ENCODE measurements at regions not wholly inside any gene's neighbourhood (a gene's known extent, or its start where the extent isn't known, plus 50 kb on each side); places are given as distances from the start of the nearest gene placed in this dataset.

DNA sequence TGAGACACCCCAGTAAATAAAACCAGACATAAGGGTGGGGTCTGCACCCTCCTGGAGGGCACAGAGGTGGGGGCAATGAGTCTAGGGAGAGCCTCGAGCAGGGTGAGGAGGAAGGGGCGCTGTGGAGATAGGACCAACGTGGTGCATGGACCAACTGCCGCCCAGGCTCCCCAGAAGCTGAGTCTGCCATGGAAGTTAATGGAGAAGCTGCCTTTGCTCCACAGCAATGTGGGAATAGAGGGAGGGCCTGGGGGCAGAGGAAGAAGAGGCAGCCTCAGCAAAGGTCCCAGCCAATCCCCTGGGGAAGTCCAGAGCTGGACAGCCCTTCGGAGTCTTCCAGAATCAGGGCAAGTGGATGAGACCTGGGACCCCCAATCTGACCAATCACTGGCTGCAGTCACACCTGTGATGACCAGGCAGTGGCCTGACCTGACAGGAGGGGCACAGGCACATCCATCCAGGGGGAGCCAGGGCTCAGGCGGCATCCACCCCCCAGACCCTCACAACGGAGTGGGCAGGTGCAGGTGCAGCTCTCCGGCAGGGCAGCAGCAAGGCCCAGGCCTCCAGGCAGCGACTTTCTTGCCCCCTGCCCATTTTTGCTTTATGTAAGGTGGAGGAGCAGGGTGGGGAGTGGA lies 242.2 kb upstream of the PPP2R2D start:
- DNase-seq (ENCODE audit: low read depth in 4 of 4, low spot score in 3 of 4), result no peak

DNA sequence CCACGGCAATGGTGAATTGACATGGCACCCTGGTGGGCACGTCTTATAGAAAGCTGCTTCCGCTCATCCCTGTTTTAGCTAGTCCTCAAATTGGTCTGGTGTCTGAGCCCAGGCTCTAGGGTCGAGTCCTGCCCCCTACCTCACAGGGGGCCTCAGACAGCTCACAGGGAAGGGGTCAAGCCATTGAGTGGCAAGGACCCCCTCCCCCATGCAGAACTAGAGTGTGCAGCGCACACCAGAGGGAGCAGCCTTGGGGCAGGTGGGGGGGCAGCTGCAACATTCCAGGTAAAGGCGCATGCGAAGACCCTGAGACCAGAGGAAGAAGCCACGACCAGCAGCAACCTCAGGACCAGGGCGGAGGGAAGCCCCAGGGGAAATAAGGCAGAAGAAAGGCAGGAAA lies 240.4 kb upstream of the PPP2R2D start:
- no peak for DNase-seq (ENCODE audit: low read depth in 4 of 4, low spot score in 3 of 4)

DNA sequence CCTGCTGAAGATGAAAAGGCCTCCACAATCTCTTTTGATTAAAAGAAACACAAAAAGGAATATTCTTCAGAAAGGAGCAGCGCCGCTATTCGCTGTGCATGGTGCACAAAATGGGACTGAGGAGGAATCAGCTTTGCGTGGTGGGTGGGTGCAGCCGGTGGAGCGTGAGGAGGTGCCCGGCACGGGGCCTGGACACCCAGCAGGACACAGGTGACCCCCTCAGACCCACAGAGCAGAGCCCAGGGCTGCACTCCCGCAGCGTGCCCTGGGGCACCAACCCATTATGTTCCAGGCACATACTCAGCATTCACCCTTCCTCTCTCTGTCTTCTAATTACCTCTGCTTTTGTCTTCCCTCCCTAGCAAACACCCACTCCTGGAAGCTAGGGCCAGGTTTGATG lies 238.0 kb upstream of the PPP2R2D start:
- DNase-seq (ENCODE audit: low read depth in 4 of 4, low spot score in 3 of 4), result no peak

DNA sequence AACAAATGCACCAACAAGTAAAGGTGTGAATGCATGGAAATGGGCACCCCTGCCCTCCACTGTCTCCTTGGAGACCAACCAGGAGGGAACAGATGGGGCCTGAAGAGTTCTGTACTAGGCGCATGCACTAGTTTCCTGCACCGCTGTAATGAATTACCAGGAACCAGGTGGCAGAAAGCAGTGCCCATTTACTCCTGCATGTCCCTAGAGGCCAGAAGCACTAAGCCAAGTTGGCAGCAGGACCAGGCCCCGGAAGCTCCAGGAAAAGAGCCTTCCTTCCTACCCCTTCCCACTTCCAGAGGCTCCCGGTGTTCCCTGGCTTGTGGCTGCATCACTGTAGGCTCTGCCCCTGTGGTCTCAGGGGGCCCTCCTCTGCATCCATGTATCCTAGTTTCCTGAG lies 237.5 kb upstream of the PPP2R2D start:
- no peak for DNase-seq (ENCODE audit: low read depth in 4 of 4, low spot score in 3 of 4)

DNA sequence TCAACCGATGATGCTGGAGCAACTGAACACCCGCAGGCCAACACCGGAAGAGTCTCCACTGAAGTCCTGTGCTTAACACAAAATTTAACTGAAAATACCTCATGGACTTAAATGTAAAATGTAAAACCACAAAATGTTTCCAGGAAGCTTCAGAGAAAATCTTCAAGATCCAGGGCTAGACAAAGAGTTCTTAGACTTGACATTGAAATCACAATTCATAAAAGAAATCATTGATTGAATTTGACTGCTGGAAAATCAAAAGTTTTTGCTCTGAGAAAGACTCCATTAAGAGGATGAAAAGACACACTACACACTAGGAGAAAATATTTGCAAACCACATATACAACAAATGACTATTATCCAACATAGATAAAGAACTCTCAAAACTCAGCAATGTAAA lies 234.7 kb upstream of the PPP2R2D start:
- no peak for DNase-seq (ENCODE audit: low read depth in 4 of 4, low spot score in 3 of 4)

DNA sequence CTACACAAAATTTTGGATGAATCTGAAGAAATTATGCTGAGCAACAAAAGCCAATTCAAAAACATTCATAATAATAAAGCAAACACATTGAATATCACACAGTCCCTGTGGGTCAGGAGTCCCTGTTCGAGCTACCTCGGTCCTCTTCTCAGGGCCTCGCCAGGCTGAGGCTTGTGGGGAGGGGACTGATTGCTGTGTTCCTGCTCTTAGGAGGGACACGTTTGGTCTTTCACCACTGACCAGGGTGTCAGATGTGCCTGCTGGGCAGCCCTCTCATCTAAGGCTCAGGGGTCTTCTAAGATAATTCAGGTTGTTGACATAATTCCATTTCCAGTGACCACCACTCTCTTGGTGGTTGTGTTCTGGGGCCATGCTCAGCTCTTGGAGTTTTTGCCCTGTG lies 233.8 kb upstream of the PPP2R2D start:
- DNase-seq (ENCODE audit: low read depth in 4 of 4, low spot score in 3 of 4), result no peak

DNA sequence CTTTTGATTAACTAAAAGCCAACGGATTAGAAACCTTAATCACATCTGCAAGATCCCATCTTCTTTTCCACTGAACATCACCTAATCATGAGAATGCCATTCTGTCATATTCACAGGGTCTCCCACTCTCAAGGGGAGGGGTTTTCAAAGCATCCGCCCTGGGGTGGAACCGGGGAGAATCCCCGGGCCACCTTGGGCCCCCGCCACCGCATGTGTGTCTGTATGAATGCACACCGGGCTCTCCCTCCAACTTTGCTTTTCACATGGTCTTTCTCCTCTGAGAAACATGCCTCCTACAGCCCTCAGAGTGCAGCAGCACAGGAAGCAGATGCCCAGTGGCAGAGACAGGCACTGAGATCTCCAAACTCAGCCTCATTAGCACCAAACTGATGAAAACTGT lies 233.2 kb upstream of the PPP2R2D start:
- no peak for DNase-seq (ENCODE audit: low read depth in 4 of 4, low spot score in 3 of 4)

DNA sequence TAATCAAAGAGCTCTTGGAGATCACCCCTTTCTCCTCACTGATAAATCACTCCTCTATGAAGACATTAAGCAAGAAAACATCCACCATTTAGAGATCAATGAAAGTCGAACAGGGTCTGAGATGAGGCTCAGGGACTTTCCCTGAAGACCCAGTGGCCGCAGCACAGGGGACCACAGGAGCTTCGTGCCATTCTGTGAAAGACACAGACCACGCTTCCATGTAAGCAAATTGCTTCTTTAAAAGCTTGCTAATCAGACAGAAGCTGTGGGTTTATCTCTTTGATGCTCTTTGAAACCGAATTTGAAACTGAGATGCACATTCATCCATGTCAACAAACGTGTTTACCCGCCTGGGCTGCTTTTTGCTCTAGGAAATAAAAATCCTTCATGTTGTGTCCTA lies 231.9 kb upstream of the PPP2R2D start:
- no peak for DNase-seq (ENCODE audit: low read depth in 4 of 4, low spot score in 3 of 4)

DNA sequence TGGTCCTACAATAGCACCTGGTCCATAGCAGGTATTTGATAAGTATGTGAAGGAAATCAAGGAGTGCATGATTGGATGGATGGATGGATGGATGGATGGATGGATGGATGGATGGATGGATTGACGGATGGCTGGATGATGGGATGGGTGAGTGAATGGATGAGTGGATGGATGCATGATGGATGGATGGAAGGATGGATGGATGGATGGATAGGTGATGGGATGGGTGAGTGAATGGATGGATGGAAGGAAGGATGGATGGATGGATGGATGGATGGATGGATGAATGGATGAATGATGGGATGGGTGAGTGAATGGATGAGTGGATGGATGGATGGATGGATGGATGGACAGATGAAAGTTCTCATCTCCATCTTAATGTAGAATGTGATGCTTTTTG lies 231.0 kb upstream of the PPP2R2D start:
- no peak for DNase-seq (ENCODE audit: low read depth in 4 of 4, low spot score in 3 of 4)

DNA sequence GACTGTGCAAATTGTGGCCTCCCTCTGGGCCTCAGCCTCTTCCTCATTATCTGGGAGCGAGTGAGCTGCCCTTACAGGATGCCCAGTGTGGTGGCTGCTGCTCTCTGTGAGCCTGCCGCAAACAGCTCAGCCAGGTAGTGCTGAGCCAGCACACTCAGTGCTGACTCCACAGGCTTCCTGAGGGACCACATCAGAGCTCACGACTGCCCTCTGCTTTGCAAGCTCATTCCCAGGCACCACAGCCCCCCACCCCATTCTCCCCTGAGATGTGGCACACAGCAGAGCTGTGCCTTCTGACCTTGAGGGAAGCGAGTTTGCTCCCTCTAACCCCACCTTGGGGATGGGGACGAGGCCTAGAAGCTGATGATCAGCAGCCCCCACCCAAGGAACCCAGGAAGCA lies 230.5 kb upstream of the PPP2R2D start:
- DNase-seq (ENCODE audit: low read depth in 4 of 4, low spot score in 3 of 4), result no peak

DNA sequence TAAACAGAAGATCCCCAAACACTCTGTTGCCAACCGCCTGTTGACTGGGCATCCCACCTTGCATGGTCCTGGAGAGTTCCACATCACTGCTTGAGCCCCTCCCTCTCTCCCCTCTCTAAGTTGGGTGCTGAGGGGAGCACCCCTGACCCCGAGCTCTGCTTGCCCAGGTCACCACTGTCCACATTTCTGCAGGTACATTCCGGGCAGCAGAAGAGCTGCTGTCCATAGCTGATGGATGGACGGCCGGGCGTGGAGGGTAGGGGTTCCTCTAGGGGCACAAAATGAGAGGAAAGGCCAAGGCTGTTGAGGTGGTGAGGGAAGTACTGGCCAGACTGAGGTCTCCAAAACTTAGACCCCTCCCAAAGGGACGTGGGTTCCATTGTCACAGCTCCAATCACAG lies 227.4 kb upstream of the PPP2R2D start:
- no peak for DNase-seq (ENCODE audit: low read depth in 4 of 4, low spot score in 3 of 4)

DNA sequence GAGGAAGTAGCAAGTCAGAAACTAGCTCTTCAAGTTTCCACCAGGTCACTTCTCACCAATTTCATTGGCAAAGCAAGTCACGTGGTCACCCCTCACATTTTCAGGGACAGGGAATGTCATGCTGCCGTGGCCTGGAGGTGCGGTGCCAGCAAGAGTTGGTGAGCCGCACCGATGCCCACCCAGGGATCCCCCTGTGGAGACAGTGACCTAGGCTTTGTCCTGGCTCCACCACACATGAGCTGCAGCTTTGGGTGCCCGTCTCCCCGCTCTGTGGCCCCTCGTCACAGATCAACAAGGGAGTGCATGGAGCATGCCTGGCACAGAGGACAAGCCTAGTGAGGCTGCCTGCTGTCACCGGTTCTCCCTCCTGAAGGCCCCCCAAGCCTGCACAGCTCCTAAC lies 226.7 kb upstream of the PPP2R2D start:
- no peak for DNase-seq (ENCODE audit: low read depth in 4 of 4, low spot score in 3 of 4)

DNA sequence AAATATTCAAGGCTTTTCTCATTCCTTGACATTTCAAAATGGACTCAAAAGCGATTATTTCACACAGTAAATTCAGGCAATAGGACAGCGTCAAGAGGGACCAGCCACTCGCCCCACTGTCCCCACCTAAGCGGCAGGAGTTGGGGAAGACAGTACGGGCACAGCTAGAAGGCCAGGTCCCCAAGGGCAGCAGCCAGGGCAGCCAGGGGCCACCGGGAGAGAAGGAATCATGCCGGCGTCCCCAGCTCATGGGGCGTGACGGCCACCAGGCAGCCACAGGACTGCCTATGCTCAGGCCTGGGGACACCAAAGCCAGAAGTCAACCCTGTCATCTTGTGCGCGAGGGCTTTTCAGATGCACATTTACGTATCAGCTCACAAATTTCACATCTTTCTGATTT lies 225.7 kb upstream of the PPP2R2D start:
- no peak for DNase-seq (ENCODE audit: low read depth in 4 of 4, low spot score in 3 of 4)

DNA sequence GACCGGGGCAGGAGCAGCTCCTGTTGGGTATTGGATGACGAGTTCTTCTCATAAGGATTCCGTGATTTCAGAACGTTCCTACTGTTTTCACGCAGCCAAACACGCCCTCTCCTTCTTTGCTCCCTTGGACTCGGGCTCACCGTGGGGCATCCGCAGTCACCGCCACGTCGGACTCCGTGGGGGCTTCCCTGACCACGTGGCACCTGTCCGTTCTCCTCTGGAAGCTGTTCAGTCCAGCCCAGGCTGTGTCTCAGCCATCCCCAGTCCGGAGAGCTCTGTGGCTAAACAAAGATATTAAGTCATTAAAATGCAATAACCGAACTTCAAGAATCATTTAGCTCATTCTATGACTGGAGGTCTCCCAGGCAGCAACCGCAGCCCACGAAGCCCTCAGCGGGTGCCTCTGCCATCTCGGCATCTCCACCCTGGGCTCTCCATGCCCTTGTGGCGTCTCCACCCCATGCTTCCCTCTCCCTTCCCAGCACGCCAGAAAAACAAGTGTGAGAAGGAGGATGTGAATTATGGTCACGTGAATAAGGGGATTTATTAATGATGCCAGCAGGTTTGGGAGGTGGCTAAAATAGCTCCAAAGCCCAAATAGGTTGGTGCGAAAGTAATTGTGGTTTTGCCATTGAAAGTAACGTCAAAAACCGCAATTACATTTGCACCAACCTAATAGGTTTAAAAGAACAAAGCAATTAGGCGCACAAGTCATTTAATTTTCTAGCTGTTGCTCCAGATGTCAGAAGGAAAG lies 224.6 kb upstream of the PPP2R2D start:
- DNase-seq (ENCODE audit: low read depth in 4 of 4, low spot score in 3 of 4), result no peak

DNA sequence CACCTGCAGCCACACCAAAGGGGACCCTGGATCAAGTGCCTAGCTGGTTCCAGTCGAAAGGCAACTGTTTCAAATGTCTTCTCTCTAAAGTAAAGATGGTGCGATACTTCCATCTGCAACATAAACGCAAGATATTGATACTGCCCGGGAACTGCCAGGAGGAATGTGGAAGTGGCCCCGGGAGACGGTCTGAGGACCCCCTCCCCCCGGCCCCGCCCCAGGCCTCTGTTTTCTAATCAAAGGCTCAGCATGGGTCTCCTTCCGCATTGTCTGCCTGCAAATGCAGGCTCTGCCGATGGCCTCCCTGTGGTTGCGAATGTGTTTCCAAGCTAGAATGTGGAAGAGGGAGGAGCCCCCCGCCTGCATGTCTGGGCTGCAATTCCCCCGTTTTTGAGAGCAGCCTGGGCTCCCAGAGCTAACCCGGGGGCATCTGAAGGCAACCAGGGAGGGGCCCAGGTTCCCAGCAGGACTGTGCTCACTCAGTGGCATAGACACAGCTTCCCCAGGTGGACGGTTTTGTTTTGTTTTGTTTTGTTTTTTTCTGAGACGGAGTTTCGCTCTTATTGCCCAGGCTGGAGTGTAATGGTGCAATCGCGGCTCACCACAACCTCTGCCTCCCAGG lies 223.9 kb upstream of the PPP2R2D start:
- no peak for DNase-seq (ENCODE audit: low read depth in 4 of 4, low spot score in 3 of 4)

DNA sequence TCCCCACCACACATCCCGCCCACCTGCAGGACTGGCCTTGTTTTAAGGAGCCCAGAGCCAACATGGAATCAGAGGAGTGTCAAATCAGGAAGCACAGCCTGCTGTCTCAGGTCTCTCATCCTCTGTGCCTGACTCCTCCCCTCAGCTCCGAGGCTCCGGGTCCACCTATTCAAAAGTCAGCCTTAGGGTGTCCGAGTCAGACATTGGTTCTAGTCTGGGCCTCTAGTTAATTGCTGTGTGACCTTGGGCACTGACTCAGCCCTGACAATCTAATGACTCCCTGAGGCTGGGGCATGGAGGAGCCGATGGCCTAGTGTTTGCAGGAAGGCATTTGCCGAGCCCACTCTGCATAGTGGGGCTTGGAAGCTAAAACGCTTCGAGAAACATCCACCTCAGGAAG lies 223.1 kb upstream of the PPP2R2D start:
- DNase-seq (ENCODE audit: low read depth in 4 of 4, low spot score in 3 of 4), result no peak

DNA sequence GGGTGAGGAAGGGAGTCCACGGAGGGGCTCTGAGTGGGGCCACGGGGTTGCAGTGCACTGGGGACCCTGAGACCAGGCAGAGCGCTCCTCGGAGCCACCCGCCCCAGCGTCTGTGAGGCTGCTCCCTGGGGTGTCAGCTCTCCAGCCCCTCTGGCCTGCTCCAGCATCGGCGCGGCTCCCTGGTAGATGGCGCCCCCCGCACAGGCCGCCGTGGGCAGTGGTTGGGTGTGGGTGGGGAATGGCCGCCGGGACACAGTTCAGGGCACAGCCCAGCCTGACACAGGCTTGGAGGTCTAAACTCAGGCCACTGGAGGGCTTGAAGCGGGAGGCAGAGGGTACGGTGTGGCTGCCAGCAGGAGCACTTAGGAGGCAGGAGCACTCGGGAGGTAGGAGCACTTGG lies 222.6 kb upstream of the PPP2R2D start:
- no peak for DNase-seq (ENCODE audit: low read depth in 4 of 4, low spot score in 3 of 4)

DNA sequence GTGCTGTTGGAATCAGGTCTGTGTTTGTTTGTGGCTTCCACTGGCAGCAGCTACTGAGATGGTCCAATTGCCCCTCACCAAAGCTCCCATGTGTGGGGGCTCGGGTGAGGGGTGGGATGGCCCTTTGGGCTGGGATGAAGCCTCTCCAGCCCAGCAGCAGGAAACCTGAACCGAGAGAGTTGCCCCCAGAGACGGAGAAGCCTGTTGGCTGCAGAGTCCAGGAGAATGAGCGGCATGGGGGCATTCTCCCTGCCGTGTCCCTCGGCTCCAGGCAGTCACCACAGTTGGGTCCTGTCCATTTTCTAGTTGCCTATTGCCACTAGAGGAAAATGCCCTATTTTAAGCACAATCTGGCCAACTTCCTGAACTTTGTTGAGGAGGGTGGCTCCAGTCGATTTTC lies 222.2 kb upstream of the PPP2R2D start:
- DNase-seq (ENCODE audit: low read depth in 4 of 4, low spot score in 3 of 4), result no peak

DNA sequence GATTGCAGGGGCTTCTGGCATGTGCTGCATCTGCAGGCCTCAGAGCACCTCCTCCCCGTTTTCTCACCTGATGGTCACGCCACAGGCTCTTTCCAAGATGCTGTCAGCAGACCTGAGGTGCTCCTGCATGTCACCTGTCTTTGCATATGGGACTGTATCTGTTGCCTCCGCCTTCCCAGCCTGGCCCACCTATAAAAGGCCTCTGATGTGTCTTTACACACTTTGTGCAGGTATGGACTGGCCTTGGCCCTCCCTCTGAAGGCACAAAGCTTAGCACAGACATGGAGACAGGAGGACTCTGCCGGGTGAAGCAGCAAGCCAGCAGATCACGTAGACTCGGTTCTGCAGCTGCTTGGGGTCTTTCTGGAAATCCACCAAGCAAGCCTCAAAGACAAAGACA lies 220.9 kb upstream of the PPP2R2D start:
- DNase-seq (ENCODE audit: low read depth in 4 of 4, low spot score in 3 of 4), result no peak

DNA sequence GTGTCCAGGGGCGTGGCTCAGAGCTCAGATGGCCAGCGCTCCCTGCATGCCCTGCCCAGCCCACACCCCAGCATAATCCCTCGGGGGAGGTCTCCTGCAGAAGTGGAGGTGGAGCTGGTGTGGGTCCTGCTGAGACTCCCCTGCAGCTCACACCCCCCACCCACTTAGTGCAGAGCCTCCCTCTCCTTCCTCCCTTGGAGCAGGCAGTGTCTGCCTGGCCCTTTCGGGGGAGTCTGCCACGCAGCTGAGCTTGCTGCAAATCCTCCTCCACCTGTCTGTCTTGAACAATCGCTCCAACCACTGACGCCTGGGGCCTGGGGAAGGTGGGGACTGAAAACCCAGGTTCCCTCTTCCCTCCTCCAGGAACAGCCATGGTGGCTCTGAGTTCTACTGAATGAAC lies 219.7 kb upstream of the PPP2R2D start:
- no peak for DNase-seq (ENCODE audit: low read depth in 4 of 4, low spot score in 3 of 4)

DNA sequence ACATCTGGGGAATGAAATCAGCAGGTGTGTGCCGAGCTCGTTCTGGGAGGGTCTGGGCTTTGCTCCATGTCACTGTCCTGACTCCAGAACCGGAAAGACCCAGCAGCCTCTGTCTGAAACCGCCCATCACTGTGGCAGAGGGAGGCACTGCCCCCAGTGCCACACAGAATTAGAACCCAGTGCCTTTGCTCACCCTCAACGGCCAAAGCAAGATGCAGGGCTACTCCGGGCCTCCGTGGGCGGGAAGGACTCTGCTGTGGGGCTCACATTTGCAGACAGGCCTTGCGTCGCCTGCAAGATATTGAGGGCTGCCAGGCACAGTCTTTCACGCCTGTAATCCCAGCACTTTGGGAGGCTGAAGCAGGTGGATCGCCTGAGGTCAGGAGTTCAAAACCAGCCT lies 219.2 kb upstream of the PPP2R2D start:
- DNase-seq (ENCODE audit: low read depth in 4 of 4, low spot score in 3 of 4), result no peak

DNA sequence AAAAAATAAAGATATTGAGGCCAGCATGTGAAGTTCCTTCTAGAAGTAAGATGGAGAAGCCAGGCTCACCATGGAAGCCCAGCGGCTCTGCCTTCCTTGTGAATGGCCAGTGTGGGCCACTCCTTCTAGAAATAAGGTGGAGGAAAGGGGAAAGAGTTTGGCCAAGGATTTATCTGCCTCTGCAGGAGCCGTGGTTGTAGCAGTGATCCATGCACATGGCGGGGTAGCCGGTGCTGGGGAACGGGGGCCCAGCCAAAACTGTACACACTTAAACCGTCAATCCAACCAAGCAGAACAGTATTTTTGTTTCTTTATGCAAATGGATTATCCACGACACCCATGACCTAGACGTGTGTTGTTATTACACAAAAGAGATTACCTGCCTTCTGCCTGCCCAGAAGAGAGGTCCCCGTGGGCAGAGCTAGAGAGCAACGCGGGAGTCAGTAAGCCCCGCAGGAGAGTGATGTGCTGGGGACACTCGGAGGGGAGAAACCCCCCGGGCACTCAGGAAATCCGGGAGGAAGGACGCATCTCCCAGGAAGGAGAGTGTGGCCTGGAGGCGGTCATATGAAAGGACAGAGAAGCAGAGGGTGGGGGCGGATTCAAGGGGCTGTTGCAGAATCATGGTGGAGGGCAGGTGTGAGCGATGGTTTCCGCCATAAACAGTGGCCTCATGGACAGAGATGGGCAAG lies 218.4 kb upstream of the PPP2R2D start:
- no peak for DNase-seq (ENCODE audit: low read depth in 4 of 4, low spot score in 3 of 4)
